Lung (tissue), 11 donors: ENCODE measurements at regions not wholly inside any gene's neighbourhood (a gene's known extent, or its start where the extent isn't known, plus 50 kb on each side); places are given as distances from the start of the nearest gene placed in this dataset.

Experiments
- ATAC-seq: fragments of 200-7000 bp; cut with Tn5 transposase; one replicate; pipeline ENCODE4 v1.9.1; 2020; ENCODE audit warnings: moderate number of reproducible peaks; ENCODE audit not compliant: insufficient read depth, low FRiP score
- DNase-seq, 3 donors: peaks; one replicate each; pipeline ENCODE4 v3.0.0-alpha.2; 2013 to 2017
- H3K27ac ChIP-seq, 2 donors: one replicate each; pipeline ENCODE4 v1.5.1; 2013; ENCODE audit warnings: mild to moderate bottlenecking in 2 of 2, moderate library complexity in 2 of 2, control low read depth in 1 of 2, inconsistent platforms in 1 of 2, low read depth in 1 of 2, low read length in 1 of 2
- H3K27me3 ChIP-seq, 3 donors: one replicate each; pipeline ENCODE4 v1.5.1; 2013; ENCODE audit warnings: low read length in 2 of 3; ENCODE audit not compliant: control insufficient read depth in 3 of 3, insufficient read depth in 3 of 3
- H3K36me3 ChIP-seq, 4 donors: one replicate each; pipeline ENCODE4 v1.5.1; 2013; ENCODE audit warnings: low read length in 4 of 4, mild to moderate bottlenecking in 1 of 4, moderate library complexity in 1 of 4; ENCODE audit not compliant: control insufficient read depth in 4 of 4, insufficient read depth in 4 of 4
- H3K4me1 ChIP-seq, 5 donors: one replicate each; pipeline ENCODE4 v1.5.1; 2013; ENCODE audit warnings: low read length in 5 of 5, mild to moderate bottlenecking in 2 of 5, moderate library complexity in 1 of 5; ENCODE audit not compliant: control insufficient read depth in 5 of 5, insufficient read depth in 5 of 5
- H3K4me3 ChIP-seq: one replicate; pipeline ENCODE4 v1.5.1; 2013; ENCODE audit warnings: mild to moderate bottlenecking, control low read depth, moderate library complexity
- H3K9ac ChIP-seq, 2 donors: one replicate each; pipeline ENCODE4 v1.5.1; 2013; ENCODE audit warnings: low read length in 2 of 2, control low read depth in 1 of 2; ENCODE audit not compliant: insufficient read depth in 1 of 2
- H3K9me3 ChIP-seq, 4 donors: one replicate each; pipeline ENCODE4 v1.5.1; 2013; ENCODE audit warnings: low read length in 3 of 4, mild to moderate bottlenecking in 1 of 4, moderate library complexity in 1 of 4; ENCODE audit not compliant: control insufficient read depth in 4 of 4, insufficient read depth in 3 of 4
- WGBS, 2 donors: extraction: QIAGEN DNeasy Blood & Tissue Kit; methylation state at CpG; one replicate each; pipeline ENCODE4 v1.1.7; 2013; 5-methylcytosine and 5-hydroxymethylcytosine counted together
- TF ChIP-seq, protein P1 (sequence below): IDR thresholded peaks from 2 replicates; pipeline ENCODE4 v1.5.1; 2012; ENCODE audit warnings: mild to moderate bottlenecking; ENCODE audit errors: control extremely low read depth, extremely low read depth
- donor health status: control.
- donor health status: control.
- donor health status: Bipolar disorder and iron deficiency.
- donor health status: healthy.
- donor health status: DM: yes; HTN: yes; CAD: no.

GRCh38 chr6:71044753-71045152, 87.9 kb upstream of the B3GAT2 start:
- no peaks in the 10 kb centered on the region for H3K36me3 ChIP-seq
- H3K27ac ChIP-seq: no peak overlapping the region
- TF ChIP-seq, protein P1, sequence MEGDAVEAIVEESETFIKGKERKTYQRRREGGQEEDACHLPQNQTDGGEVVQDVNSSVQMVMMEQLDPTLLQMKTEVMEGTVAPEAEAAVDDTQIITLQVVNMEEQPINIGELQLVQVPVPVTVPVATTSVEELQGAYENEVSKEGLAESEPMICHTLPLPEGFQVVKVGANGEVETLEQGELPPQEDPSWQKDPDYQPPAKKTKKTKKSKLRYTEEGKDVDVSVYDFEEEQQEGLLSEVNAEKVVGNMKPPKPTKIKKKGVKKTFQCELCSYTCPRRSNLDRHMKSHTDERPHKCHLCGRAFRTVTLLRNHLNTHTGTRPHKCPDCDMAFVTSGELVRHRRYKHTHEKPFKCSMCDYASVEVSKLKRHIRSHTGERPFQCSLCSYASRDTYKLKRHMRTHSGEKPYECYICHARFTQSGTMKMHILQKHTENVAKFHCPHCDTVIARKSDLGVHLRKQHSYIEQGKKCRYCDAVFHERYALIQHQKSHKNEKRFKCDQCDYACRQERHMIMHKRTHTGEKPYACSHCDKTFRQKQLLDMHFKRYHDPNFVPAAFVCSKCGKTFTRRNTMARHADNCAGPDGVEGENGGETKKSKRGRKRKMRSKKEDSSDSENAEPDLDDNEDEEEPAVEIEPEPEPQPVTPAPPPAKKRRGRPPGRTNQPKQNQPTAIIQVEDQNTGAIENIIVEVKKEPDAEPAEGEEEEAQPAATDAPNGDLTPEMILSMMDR: no peak
- no peak overlapping the region for H3K9ac ChIP-seq
- H3K4me1 ChIP-seq: peaks cover 0 to 3% (median 0%) of the 10 kb centered on the region in 5 donors
- H3K27me3 ChIP-seq: no peaks in the 10 kb centered on the region
- ATAC-seq: no peak
- no peaks in the 10 kb centered on the region for H3K9me3 ChIP-seq
- no peak for DNase-seq
- WGBS, 2 donors: 89 to 97% methylated on average over 1 of the region's 1 CpG
- H3K4me3 ChIP-seq: no peak overlapping the region

GRCh38 chr6:71045296-71045695, 88.4 kb upstream of the B3GAT2 start:
- Histone ChIP-seq H3K27me3 (no peaks in the 10 kb centered on the region), H3K36me3 (no peaks in the 10 kb centered on the region), H3K9me3 (no peaks in the 10 kb centered on the region), H3K4me3 (no peak overlapping the region), H3K27ac (no peak overlapping the region), H3K4me1 (peaks cover 0 to 3% (median 0%) of the 10 kb centered on the region in 5 donors), H3K9ac (no peak overlapping the region)
- 73 to 78% methylated on average over 5 of the region's 5 CpGs for WGBS, 2 donors
- DNase-seq (no peak), ATAC-seq (no peak)
- TF ChIP-seq, protein P1: no peak

- 83 to 96% methylated on average over 4 of the region's 4 CpGs for WGBS, 2 donors
- H3K4me1 ChIP-seq: no peaks in the 10 kb centered on the region
Measured at GRCh38 chr6:71047417-71047816, 90.6 kb upstream of the B3GAT2 start.

More at GRCh38 chr6:71047417-71047816, 90.6 kb upstream of the B3GAT2 start:
- Histone ChIP-seq H3K27ac (no peak overlapping the region), H3K9me3 (no peaks in the 10 kb centered on the region), H3K27me3 (no peaks in the 10 kb centered on the region), H3K36me3 (no peaks in the 10 kb centered on the region), H3K4me3 (no peak overlapping the region), H3K9ac (no peak overlapping the region)
- DNase-seq (no peak), ATAC-seq (no peak)
- TF ChIP-seq, protein P1: no peak
